Memory B cell (primary cell): ENCODE measurements at regions not wholly inside any gene's neighbourhood (a gene's known extent, or its start where the extent isn't known, plus 50 kb on each side); places are given as distances from the start of the nearest gene placed in this dataset.
"Not testable (repeated sequence)": the region's sequence is repeated elsewhere in the genome, so short reads cannot be mapped to it uniquely, and the experiment has no call there.

ENCODE experiments used
- ATAC-seq: fragments of 150-1000 bp; cut with Tn5 transposase; 2 replicates; pipeline ENCODE4 v1.10.0; 2021; ENCODE audit warnings: low read depth, mild to moderate bottlenecking, moderate library complexity
- DNase-seq, 2 donors: peaks; one replicate each; pipeline ENCODE4 v3.0.0; 2022; ENCODE audit warnings: low spot score in 2 of 2
- H3K27ac Mint-ChIP-seq: one replicate; pipeline ENCODE4 v1.8.0; 2022; ENCODE audit warnings: mild to moderate bottlenecking, moderate library complexity, mixed read lengths
- H3K27me3 Mint-ChIP-seq: one replicate; pipeline ENCODE4 v1.8.0; 2022; ENCODE audit warnings: mixed read lengths
- H3K36me3 Mint-ChIP-seq: one replicate; pipeline ENCODE4 v1.8.0; 2022; ENCODE audit warnings: mild to moderate bottlenecking, mixed read lengths
- H3K4me1 Mint-ChIP-seq: one replicate; pipeline ENCODE4 v1.8.0; 2022; ENCODE audit warnings: mixed read lengths
- H3K4me3 Mint-ChIP-seq: one replicate; pipeline ENCODE4 v1.8.0; 2022; ENCODE audit warnings: mild to moderate bottlenecking, moderate library complexity, mixed read lengths
- H3K9me3 Mint-ChIP-seq: one replicate; pipeline ENCODE4 v1.8.0; 2022; ENCODE audit warnings: mixed read lengths

DNA sequence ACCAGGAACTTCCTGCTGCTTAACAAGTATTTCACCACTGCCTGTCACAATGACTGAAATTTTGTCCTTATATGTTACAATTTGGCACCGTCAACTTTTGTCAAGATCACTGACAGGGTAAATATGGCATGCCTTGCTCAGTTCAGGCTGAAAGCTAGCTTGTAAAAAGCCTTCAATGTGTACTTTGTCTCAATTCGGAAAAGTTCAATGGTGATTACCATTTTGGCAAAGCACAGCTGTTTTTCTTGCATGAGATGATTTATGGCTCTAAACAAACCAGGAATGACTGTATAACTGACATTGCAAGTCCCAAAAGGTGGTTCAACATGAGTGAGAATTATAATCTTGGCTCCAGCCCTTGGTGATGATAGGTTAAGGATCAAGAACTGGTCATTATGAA, 1255.2 kb downstream of the CNTNAP5 start:
- H3K27me3 Mint-ChIP-seq, result no peaks in the 10 kb centered on the region
- no peak for ATAC-seq
- H3K4me3 Mint-ChIP-seq, result no peak overlapping the region
- H3K27ac Mint-ChIP-seq, result no peak overlapping the region
- peaks cover 2% of the 10 kb centered on the region for H3K9me3 Mint-ChIP-seq
- no peaks in the 10 kb centered on the region for H3K36me3 Mint-ChIP-seq
- no peak for DNase-seq
- no peaks in the 10 kb centered on the region for H3K4me1 Mint-ChIP-seq

DNA sequence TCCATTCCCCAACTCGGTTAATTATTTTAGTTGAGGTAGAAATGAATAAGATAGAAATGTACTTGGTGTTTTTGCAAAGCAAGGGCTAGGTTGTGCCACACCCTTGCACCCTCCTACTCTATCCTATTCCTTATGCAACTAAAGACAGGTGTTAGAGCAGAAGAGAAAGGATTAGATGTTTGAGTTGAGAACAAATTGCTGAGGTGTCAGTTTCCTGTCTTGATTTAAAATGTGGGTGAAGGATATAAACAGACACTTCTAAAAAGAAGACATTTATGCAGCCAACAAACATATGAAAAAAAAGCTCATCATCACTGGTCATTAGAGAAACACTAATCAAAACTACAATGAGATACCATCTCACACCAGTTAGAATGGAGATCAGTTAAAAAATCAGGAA, 1256.2 kb downstream of the CNTNAP5 start:
- no peak for ATAC-seq
- Mint-ChIP-seq H3K9me3 (peaks cover 2% of the 10 kb centered on the region), H3K27ac (no peak overlapping the region), H3K36me3 (no peaks in the 10 kb centered on the region), H3K4me1 (no peaks in the 10 kb centered on the region), H3K27me3 (no peaks in the 10 kb centered on the region), H3K4me3 (no peak overlapping the region)
- no peak for DNase-seq

GRCh38 chr2:125296742-125297141, 1271.7 kb downstream of the CNTNAP5 start:
- no peak for DNase-seq
- Mint-ChIP-seq H3K27ac (no peak overlapping the region), H3K36me3 (no peaks in the 10 kb centered on the region), H3K4me3 (no peak overlapping the region), H3K4me1 (no peaks in the 10 kb centered on the region), H3K9me3 (peaks cover 6% of the 10 kb centered on the region), H3K27me3 (no peaks in the 10 kb centered on the region)
- no peak for ATAC-seq

DNA sequence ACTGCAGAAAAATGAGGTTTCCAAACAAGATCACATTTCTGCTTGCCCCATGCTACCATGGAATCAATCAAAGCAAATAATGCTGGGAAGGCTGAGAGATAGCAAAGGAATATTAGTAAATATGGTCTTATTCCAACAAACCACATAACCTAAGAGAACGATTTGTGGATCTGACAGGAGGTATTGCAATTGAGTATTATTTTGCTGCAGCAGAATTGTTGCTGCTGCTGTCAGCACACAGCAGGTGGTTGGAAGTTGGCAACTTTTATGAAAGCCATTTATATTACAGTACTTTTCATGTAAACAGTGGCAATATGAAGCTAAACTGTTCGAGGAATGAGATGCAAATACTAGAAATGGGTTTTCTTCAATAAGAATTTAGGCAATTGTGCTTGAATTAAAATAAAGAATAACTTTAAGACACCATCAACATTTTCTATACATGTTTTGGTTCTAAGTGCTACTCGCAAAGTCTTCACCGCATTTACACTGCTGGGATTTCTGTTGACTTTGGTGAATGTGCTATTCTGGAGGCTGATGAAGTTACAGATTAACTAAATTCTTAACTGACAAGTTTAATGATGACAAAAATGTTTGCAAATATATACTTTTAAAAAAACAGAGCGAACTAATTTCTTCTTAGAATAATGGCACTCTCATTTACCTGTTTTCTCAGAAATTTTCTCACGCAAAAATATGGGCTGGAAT, 1285.7 kb downstream of the CNTNAP5 start:
- no peaks in the 10 kb centered on the region for H3K36me3 Mint-ChIP-seq
- peaks cover 2% of the 10 kb centered on the region for H3K9me3 Mint-ChIP-seq
- H3K4me3 Mint-ChIP-seq, result no peak overlapping the region
- no peak overlapping the region for H3K27ac Mint-ChIP-seq
- ATAC-seq (no peak), DNase-seq (no peak)
- H3K4me1 Mint-ChIP-seq, result no peaks in the 10 kb centered on the region
- no peaks in the 10 kb centered on the region for H3K27me3 Mint-ChIP-seq

GRCh38 chr2:125312342-125312741, 1287.3 kb downstream of the CNTNAP5 start:
- ATAC-seq, result no peak
- H3K36me3 Mint-ChIP-seq, result no peaks in the 10 kb centered on the region
- H3K27me3 Mint-ChIP-seq, result no peaks in the 10 kb centered on the region
- no peak overlapping the region for H3K27ac Mint-ChIP-seq
- H3K4me3 Mint-ChIP-seq, result no peak overlapping the region
- DNase-seq, result no peak
- H3K4me1 Mint-ChIP-seq, result no peaks in the 10 kb centered on the region
- peaks cover 2% of the 10 kb centered on the region for H3K9me3 Mint-ChIP-seq

- H3K4me3 Mint-ChIP-seq, result no peak overlapping the region
- no peaks in the 10 kb centered on the region for H3K27me3 Mint-ChIP-seq
- H3K27ac Mint-ChIP-seq, result no peak overlapping the region
- H3K36me3 Mint-ChIP-seq, result no peaks in the 10 kb centered on the region
- H3K9me3 Mint-ChIP-seq, result peaks cover 4% of the 10 kb centered on the region
- no peaks in the 10 kb centered on the region for H3K4me1 Mint-ChIP-seq
- no peak for ATAC-seq
- no peak for DNase-seq
These were observed 1288.7 kb downstream of the CNTNAP5 start for GRCh38 chr2:125313806-125314205.

DNA sequence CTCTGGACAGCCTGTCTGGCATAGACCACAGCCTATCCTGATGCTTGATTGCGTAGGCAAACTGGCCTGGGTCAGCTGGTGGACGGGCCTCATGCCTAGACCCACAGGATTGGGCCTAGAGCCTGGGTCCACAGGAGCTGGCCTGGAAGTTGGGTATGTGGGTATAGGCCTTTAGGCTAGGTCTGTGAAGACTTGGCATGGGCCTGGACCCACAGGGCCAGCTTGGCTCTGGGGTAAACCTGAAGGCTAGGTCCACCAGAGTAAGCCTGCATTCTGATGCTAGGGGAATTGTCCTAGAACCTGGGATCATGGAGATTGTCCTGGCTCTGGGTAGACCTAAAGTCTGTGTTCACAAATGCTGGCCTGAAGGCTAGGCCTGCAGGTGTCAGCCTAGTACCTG, 1293.7 kb downstream of the CNTNAP5 start:
- Mint-ChIP-seq H3K27me3 (no peaks in the 10 kb centered on the region), H3K4me3 (no peak overlapping the region), H3K36me3 (no peaks in the 10 kb centered on the region), H3K4me1 (no peaks in the 10 kb centered on the region), H3K9me3 (peaks cover 8% of the 10 kb centered on the region), H3K27ac (no peak overlapping the region)
- ATAC-seq (no peak), DNase-seq (no peak)

GRCh38 chr2:125324273-125324672, 1299.2 kb downstream of the CNTNAP5 start:
- ATAC-seq (no peak), DNase-seq (no peak)
- no peak overlapping the region for H3K27ac Mint-ChIP-seq
- no peaks in the 10 kb centered on the region for H3K4me1 Mint-ChIP-seq
- H3K4me3 Mint-ChIP-seq, result no peak overlapping the region
- peaks cover 7% of the 10 kb centered on the region for H3K9me3 Mint-ChIP-seq
- H3K27me3 Mint-ChIP-seq, result no peaks in the 10 kb centered on the region
- H3K36me3 Mint-ChIP-seq, result no peaks in the 10 kb centered on the region

DNA sequence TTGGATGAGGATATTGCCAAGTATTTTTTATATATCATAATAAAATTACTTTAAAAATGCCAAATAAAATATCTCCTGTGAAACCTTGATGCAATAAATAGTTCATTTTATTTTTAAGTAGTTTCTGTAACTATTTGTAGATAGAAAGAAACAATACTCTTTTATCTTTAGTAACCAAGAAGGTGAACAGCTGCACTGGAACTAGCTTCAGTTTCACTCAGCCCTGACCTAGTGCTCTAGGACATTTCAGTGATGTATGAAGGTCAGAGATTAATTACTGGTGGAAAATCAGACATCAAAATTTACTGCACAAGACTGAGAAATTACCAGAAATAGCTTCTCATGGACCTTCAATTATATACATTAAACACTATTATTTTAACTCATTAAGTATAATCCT, 1305.0 kb downstream of the CNTNAP5 start:
- no peaks in the 10 kb centered on the region for H3K4me1 Mint-ChIP-seq
- no peak overlapping the region for H3K27ac Mint-ChIP-seq
- H3K36me3 Mint-ChIP-seq, result no peaks in the 10 kb centered on the region
- DNase-seq (no peak), ATAC-seq (no peak)
- no peak overlapping the region for H3K4me3 Mint-ChIP-seq
- no peaks in the 10 kb centered on the region for H3K27me3 Mint-ChIP-seq
- peaks cover 5% of the 10 kb centered on the region for H3K9me3 Mint-ChIP-seq

DNA sequence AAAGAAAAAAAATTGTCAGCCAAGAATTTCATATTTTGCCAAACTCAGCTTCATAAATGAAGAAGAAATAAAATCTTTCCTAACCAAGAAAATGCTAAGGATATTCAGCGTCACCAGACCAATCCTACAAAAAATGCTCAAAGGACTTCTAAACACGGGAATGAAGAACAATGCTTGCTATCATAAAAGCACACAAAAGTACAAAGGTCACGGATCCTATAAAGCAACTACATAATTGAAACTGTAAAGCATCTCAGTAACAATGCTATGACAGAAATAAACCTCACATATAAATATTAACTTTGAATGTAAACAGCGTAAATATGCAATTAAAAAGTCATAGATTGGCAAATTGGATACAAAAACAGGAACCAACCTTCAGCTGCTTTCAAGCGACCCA, 1314.6 kb upstream of the GYPC start:
- ATAC-seq, result no peak

GRCh38 chr2:125353542-125353941, 1302.4 kb upstream of the GYPC start:
- not testable (repeated sequence) for H3K36me3 Mint-ChIP-seq, H3K4me3 Mint-ChIP-seq, H3K4me1 Mint-ChIP-seq, ATAC-seq, H3K9me3 Mint-ChIP-seq, DNase-seq, H3K27ac Mint-ChIP-seq, H3K27me3 Mint-ChIP-seq

More for the DNA sequence above, 1314.6 kb upstream of the GYPC start:
- no peaks in the 10 kb centered on the region for H3K36me3 Mint-ChIP-seq
- H3K4me1 Mint-ChIP-seq, result no peaks in the 10 kb centered on the region
- H3K27me3 Mint-ChIP-seq, result no peaks in the 10 kb centered on the region
- H3K27ac Mint-ChIP-seq, result no peak overlapping the region
- no peak for DNase-seq
- peaks cover 2% of the 10 kb centered on the region for H3K9me3 Mint-ChIP-seq
- no peak overlapping the region for H3K4me3 Mint-ChIP-seq

- Mint-ChIP-seq H3K4me3 (no peak overlapping the region), H3K36me3 (no peaks in the 10 kb centered on the region), H3K9me3 (peaks cover 7% of the 10 kb centered on the region), H3K4me1 (no peaks in the 10 kb centered on the region), H3K27ac (no peak overlapping the region), H3K27me3 (no peaks in the 10 kb centered on the region)
- ATAC-seq (no peak), DNase-seq (no peak)
These were observed 1291.6 kb upstream of the GYPC start for GRCh38 chr2:125364192-125364983.

DNA sequence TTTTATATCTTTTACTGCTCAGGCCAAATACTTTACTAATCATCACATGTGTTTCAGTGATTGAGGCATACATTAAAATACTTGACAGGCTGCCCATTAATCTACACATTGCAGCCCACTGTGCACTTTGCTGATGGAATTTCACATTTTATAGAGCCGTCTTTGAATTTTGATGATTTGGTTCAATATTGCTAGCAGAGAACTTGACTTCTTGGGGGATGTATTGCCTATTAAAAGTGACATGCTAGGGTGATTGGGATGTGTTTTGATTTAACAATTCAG, 1291.0 kb upstream of the GYPC start:
- H3K27ac Mint-ChIP-seq, result no peak overlapping the region
- no peaks in the 10 kb centered on the region for H3K4me1 Mint-ChIP-seq
- H3K9me3 Mint-ChIP-seq, result peaks cover 7% of the 10 kb centered on the region
- no peaks in the 10 kb centered on the region for H3K27me3 Mint-ChIP-seq
- DNase-seq (no peak), ATAC-seq (no peak)
- no peaks in the 10 kb centered on the region for H3K36me3 Mint-ChIP-seq
- no peak overlapping the region for H3K4me3 Mint-ChIP-seq

GRCh38 chr2:125371867-125372266, 1284.1 kb upstream of the GYPC start:
- no peak overlapping the region for H3K4me3 Mint-ChIP-seq
- H3K9me3 Mint-ChIP-seq, result peaks cover 3% of the 10 kb centered on the region
- H3K27me3 Mint-ChIP-seq, result no peaks in the 10 kb centered on the region
- no peaks in the 10 kb centered on the region for H3K4me1 Mint-ChIP-seq
- ATAC-seq, result no peak
- H3K36me3 Mint-ChIP-seq, result peaks cover 2% of the 10 kb centered on the region
- H3K27ac Mint-ChIP-seq, result no peak overlapping the region
- DNase-seq, result no peak

- H3K36me3 Mint-ChIP-seq, result peaks cover 2% of the 10 kb centered on the region
- no peak for ATAC-seq
These were observed 1282.7 kb upstream of the GYPC start for GRCh38 chr2:125373293-125373692.

More at GRCh38 chr2:125373293-125373692, 1282.7 kb upstream of the GYPC start:
- no peak for DNase-seq
- no peak overlapping the region for H3K27ac Mint-ChIP-seq
- H3K4me3 Mint-ChIP-seq, result no peak overlapping the region
- no peaks in the 10 kb centered on the region for H3K4me1 Mint-ChIP-seq
- H3K27me3 Mint-ChIP-seq, result no peaks in the 10 kb centered on the region
- peaks cover 3% of the 10 kb centered on the region for H3K9me3 Mint-ChIP-seq
